SK-N-SH (cell line): ENCODE measurements at regions not wholly inside any gene's neighbourhood (a gene's known extent, or its start where the extent isn't known, plus 50 kb on each side); places are given as distances from the start of the nearest gene placed in this dataset.

ENCODE experiments used
- CTCF ChIA-PET: fragments of 300-600, 350-600 bp; formaldehyde crosslinking; extraction: SDS; loops from one replicate; lab custom pipeline; 2021; lab: Yijun Ruan, JAX
- POLR2A ChIA-PET: fragments of 350-600 bp; sonication (Branson Sonifier 250); formaldehyde crosslinking; extraction: SDS; loops from one replicate; lab custom pipeline; 2020; ENCODE audit warnings: antibody characterized with exemption, inconsistent platforms; lab: Yijun Ruan, JAX
- DNase-seq: peaks from one replicate; pipeline ENCODE4 v3.0.0; 2012
- H2AFZ ChIP-seq: fragments of 200-600 bp; sonication (generic); 2 replicates; pipeline ENCODE4 v1.8.1; 2016; ENCODE audit warnings: antibody characterized with exemption, mild to moderate bottlenecking, low read depth
- H3F3A ChIP-seq: fragments of 200-600 bp; sonication (generic); replicated peaks from 2 replicates; pipeline ENCODE3; 2016; ENCODE audit warnings: antibody characterized with exemption, mild to moderate bottlenecking; ENCODE audit not compliant: insufficient read depth
- H3K27ac ChIP-seq, 2 experiments: fragments of 200-500 bp in 1 of 2; fragments of 200-600 bp in 1 of 2; sonication (Bioruptor generic) in 1 of 2; sonication (generic), shearing (Covaris generic) in 1 of 2; 2 replicates each; pipeline versions ENCODE4 v1.5.1 to v1.6.1; 2014 to 2016; ENCODE audit warnings: low read depth in 2 of 2, inconsistent platforms in 1 of 2, low read length in 1 of 2, mild to moderate bottlenecking in 1 of 2, mixed read lengths in 1 of 2
- H3K27me3 ChIP-seq: fragments of 200-600 bp; sonication (generic), shearing (Covaris generic); 2 replicates; pipeline ENCODE4 v1.6.1; 2016; ENCODE audit warnings: mixed run types; ENCODE audit not compliant: insufficient read depth
- H3K36me3 ChIP-seq, 2 experiments: fragments of 200-500 bp in 1 of 2; fragments of 200-600 bp in 1 of 2; sonication (Bioruptor generic) in 1 of 2; sonication (generic) in 1 of 2; replicated peaks in 1 of 2; 2 replicates each; pipeline versions ENCODE3 to v1.5.1; 2014 to 2016; ENCODE audit warnings: low read length in 1 of 2, mild to moderate bottlenecking in 1 of 2; ENCODE audit not compliant: insufficient read depth in 2 of 2, control insufficient read depth in 1 of 2
- H3K4me1 ChIP-seq, 2 experiments: fragments of 200-500 bp in 1 of 2; fragments of 200-600 bp in 1 of 2; sonication (Bioruptor generic) in 1 of 2; sonication (generic), shearing (Covaris generic) in 1 of 2; 2 replicates each; pipeline versions ENCODE4 v1.5.1 to v1.6.1; 2014 to 2016; ENCODE audit warnings: low read depth in 1 of 2, low read length in 1 of 2, mixed run types in 1 of 2; ENCODE audit not compliant: insufficient read depth in 2 of 2, control insufficient read depth in 1 of 2
- H3K4me2 ChIP-seq: fragments of 200-600 bp; sonication (generic), shearing (Covaris generic); 2 replicates; pipeline ENCODE4 v1.6.1; 2017; ENCODE audit warnings: mixed run types
- H3K4me3 ChIP-seq, 2 experiments: fragments of 200-500 bp in 1 of 2; fragments of 200-600 bp in 1 of 2; sonication (Bioruptor generic) in 1 of 2; sonication (generic), shearing (Covaris generic) in 1 of 2; 2 replicates each; pipeline versions ENCODE4 v1.5.1 to v1.8.1; 2014 to 2016; ENCODE audit warnings: low read depth in 2 of 2, inconsistent platforms in 1 of 2, low read length in 1 of 2, mild to moderate bottlenecking in 1 of 2, mixed read lengths in 1 of 2, moderate library complexity in 1 of 2
- H3K79me2 ChIP-seq: fragments of 200-600 bp; sonication (generic); 2 replicates; pipeline ENCODE4 v1.8.1; 2017; ENCODE audit warnings: mild to moderate bottlenecking; ENCODE audit not compliant: insufficient read depth
- H3K9ac ChIP-seq: fragments of 200-600 bp; sonication (generic); 2 replicates; pipeline ENCODE4 v1.6.1; 2017; ENCODE audit warnings: mixed run types
- H3K9me2 ChIP-seq: fragments of 200-600 bp; sonication (generic); 2 replicates; pipeline ENCODE4 v1.6.1; 2017; ENCODE audit warnings: mixed run types
- H3K9me3 ChIP-seq: fragments of 200-600 bp; sonication (generic); 2 replicates; pipeline ENCODE4 v1.6.1; 2017; ENCODE audit warnings: mixed run types, mild to moderate bottlenecking, moderate library complexity
- H4K20me1 ChIP-seq: fragments of 200-600 bp; sonication (generic); 2 replicates; pipeline ENCODE4 v1.6.1; 2017; ENCODE audit warnings: mild to moderate bottlenecking, mixed run types; ENCODE audit not compliant: insufficient read depth
- CHD2 ChIP-seq: fragments of 150-350 bp; IDR thresholded peaks from 2 replicates; pipeline ENCODE4 v1.6.1; 2018; ENCODE audit warnings: low read length; ENCODE audit not compliant: partially characterized antibody
- ELF1 ChIP-seq: IDR thresholded peaks from 2 replicates; pipeline ENCODE4 v1.4.0; 2012
- GATA2 ChIP-seq: sonication (generic); formaldehyde crosslinking; IDR thresholded peaks from 2 replicates; pipeline ENCODE4 v1.5.0; 2020; ENCODE audit warnings: mild to moderate bottlenecking, missing genetic modification reagents
- JUND ChIP-seq: IDR thresholded peaks from 2 replicates; pipeline ENCODE4 v1.4.0; 2012
- MEF2A ChIP-seq: IDR thresholded peaks from 2 replicates; pipeline ENCODE4 v1.4.0; 2012; ENCODE audit warnings: low read depth, borderline replicate concordance
- MXI1 ChIP-seq: IDR thresholded peaks from 2 replicates; pipeline ENCODE4 v1.6.1; 2012; ENCODE audit warnings: mild to moderate bottlenecking, low read depth, low read length, improper control_type of control experiment
- NFIC ChIP-seq: IDR thresholded peaks from 2 replicates; pipeline ENCODE4 v1.4.0; 2012; ENCODE audit warnings: borderline replicate concordance
- POLR2AphosphoS5 ChIP-seq: IDR thresholded peaks from 2 replicates; pipeline ENCODE4 v1.6.1; 2012; ENCODE audit warnings: low read depth, low read length
- RAD21 ChIP-seq: IDR thresholded peaks from 2 replicates; pipeline ENCODE4 v1.6.1; 2012; ENCODE audit warnings: mild to moderate bottlenecking, low read length
- RXRA ChIP-seq: IDR thresholded peaks from 2 replicates; pipeline ENCODE4 v1.4.0; 2012; ENCODE audit warnings: low read depth, mild to moderate bottlenecking, borderline replicate concordance
- SIN3A ChIP-seq: IDR thresholded peaks from 2 replicates; pipeline ENCODE4 v1.6.1; 2012; ENCODE audit warnings: low read depth, mild to moderate bottlenecking, low read length, moderate library complexity, borderline replicate concordance
- SMC3 ChIP-seq: IDR thresholded peaks from 2 replicates; pipeline ENCODE4 v1.6.1; 2012; ENCODE audit warnings: low read depth, low read length, improper control_type of control experiment
- TCF12 ChIP-seq: IDR thresholded peaks from 2 replicates; pipeline ENCODE4 v1.4.0; 2012
- TEAD4 ChIP-seq: IDR thresholded peaks from 2 replicates; pipeline ENCODE4 v1.4.0; 2012; ENCODE audit warnings: mild to moderate bottlenecking, borderline replicate concordance; ENCODE audit not compliant: insufficient read depth
- YY1 ChIP-seq: IDR thresholded peaks from 2 replicates; pipeline ENCODE4 v1.4.0; 2012; ENCODE audit warnings: low read depth, mild to moderate bottlenecking
- WGBS: methylation state at CpG from one replicate; pipeline ENCODE4 v1.1.6; 2017; ENCODE audit warnings: low lambda C conversion rate; 5-methylcytosine and 5-hydroxymethylcytosine counted together
- TF ChIP-seq, protein P1 (sequence below): fragments of 150-350 bp; IDR thresholded peaks from 2 replicates; pipeline ENCODE4 v1.6.1; 2016; ENCODE audit warnings: mild to moderate bottlenecking, low read depth, low read length
- TF ChIP-seq, protein P2 (sequence below): fragments of 200-600 bp; sonication (generic); IDR thresholded peaks from 2 replicates; pipeline ENCODE4 v1.6.1; 2017; ENCODE audit warnings: antibody characterized with exemption, mild to moderate bottlenecking, moderate library complexity
- TF ChIP-seq, protein P3 (sequence below): IDR thresholded peaks from 2 replicates; pipeline ENCODE4 v1.6.1; 2012; ENCODE audit warnings: mild to moderate bottlenecking, low read depth, low read length, moderate library complexity
- TF ChIP-seq, protein P4 (sequence below): IDR thresholded peaks from 2 replicates; pipeline ENCODE4 v1.4.0; 2012; ENCODE audit warnings: low read depth, borderline replicate concordance

DNA sequence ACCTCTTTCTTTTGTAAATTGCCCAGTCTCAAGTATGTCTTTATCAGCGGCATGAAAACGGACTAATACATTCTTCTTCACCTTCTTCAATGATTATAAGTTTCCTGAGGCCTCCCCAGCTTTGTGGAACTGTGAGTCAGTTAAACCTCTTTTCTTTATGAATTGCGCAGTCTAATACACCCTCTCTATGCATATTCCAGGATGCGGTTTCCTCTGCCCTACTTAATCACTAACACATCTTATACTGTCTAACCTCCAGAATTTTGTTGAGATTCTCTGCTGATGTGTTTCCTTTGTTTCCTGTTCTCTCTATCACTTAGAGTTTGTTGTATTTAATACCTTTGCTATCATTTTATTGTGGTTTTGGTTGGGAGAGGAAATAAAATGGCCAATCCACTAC lies 145.4 kb downstream of the AEBP2 start (continued):
- TF ChIP-seq, protein P1, sequence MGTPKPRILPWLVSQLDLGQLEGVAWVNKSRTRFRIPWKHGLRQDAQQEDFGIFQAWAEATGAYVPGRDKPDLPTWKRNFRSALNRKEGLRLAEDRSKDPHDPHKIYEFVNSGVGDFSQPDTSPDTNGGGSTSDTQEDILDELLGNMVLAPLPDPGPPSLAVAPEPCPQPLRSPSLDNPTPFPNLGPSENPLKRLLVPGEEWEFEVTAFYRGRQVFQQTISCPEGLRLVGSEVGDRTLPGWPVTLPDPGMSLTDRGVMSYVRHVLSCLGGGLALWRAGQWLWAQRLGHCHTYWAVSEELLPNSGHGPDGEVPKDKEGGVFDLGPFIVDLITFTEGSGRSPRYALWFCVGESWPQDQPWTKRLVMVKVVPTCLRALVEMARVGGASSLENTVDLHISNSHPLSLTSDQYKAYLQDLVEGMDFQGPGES, result no peak
- TF ChIP-seq MXI1 (no peak), JUND (no peak), RXRA (no peak), TEAD4 (no peak), YY1 (no peak), ELF1 (no peak), GATA2 (CRISPR knock-in tag) (no peak), SIN3A (no peak)
- TF ChIP-seq, protein P2, sequence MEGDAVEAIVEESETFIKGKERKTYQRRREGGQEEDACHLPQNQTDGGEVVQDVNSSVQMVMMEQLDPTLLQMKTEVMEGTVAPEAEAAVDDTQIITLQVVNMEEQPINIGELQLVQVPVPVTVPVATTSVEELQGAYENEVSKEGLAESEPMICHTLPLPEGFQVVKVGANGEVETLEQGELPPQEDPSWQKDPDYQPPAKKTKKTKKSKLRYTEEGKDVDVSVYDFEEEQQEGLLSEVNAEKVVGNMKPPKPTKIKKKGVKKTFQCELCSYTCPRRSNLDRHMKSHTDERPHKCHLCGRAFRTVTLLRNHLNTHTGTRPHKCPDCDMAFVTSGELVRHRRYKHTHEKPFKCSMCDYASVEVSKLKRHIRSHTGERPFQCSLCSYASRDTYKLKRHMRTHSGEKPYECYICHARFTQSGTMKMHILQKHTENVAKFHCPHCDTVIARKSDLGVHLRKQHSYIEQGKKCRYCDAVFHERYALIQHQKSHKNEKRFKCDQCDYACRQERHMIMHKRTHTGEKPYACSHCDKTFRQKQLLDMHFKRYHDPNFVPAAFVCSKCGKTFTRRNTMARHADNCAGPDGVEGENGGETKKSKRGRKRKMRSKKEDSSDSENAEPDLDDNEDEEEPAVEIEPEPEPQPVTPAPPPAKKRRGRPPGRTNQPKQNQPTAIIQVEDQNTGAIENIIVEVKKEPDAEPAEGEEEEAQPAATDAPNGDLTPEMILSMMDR, result no peak
- TF ChIP-seq, all 33 proteins: peak for 0

DNA sequence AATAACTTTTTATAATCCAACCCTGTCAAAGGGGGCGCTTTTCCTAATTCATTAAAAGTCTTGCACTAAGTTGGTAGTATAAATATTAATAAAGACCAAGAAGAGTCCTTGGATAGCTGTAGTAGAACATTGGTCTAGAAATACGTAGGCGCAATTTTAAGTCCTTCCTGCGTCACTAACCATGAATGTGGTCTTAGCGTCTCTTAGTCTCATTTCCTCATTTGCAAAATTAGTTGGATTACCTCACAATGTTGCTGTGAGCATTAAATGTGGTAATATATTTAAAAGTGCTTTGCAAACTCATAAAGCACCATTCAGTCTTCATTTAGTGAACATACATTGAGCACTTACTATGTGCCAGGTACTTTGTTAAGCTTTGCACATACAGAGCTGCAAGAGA lies 149.7 kb downstream of the AEBP2 start:
- Histone ChIP-seq H3K9me3 (no peaks in the 10 kb centered on the region), H3K9me2 (no peaks in the 10 kb centered on the region), H3K27ac (no peak overlapping the region), H3K4me3 (no peak overlapping the region), H3K36me3 (no peaks in the 10 kb centered on the region), H3F3A (no peaks in the 10 kb centered on the region), H4K20me1 (no peaks in the 10 kb centered on the region), H3K4me2 (no peak overlapping the region), H3K79me2 (no peaks in the 10 kb centered on the region), H2AFZ (no peak overlapping the region), H3K4me1 (no peaks in the 10 kb centered on the region), H3K9ac (no peak overlapping the region), H3K27me3 (no peaks in the 10 kb centered on the region)
- ChIA-PET CTCF (interaction anchor here (0.5 to 1.5 kb wide), 2 partner anchors 10 to 146 kb away, joined by 3 read pairs; no protein-coding TSS in a partner anchor), POLR2A (no interaction called here)
- DNase-seq, result no peak
- 93% methylated on average over 5 of the region's 5 CpGs for WGBS
- TF ChIP-seq ELF1 (no peak), POLR2AphosphoS5 (no peak), SMC3 (no peak), NFIC (no peak), TCF12 (no peak), CHD2 (no peak), MEF2A (no peak), JUND (no peak), RAD21 (no peak)
- TF ChIP-seq, protein P3, sequence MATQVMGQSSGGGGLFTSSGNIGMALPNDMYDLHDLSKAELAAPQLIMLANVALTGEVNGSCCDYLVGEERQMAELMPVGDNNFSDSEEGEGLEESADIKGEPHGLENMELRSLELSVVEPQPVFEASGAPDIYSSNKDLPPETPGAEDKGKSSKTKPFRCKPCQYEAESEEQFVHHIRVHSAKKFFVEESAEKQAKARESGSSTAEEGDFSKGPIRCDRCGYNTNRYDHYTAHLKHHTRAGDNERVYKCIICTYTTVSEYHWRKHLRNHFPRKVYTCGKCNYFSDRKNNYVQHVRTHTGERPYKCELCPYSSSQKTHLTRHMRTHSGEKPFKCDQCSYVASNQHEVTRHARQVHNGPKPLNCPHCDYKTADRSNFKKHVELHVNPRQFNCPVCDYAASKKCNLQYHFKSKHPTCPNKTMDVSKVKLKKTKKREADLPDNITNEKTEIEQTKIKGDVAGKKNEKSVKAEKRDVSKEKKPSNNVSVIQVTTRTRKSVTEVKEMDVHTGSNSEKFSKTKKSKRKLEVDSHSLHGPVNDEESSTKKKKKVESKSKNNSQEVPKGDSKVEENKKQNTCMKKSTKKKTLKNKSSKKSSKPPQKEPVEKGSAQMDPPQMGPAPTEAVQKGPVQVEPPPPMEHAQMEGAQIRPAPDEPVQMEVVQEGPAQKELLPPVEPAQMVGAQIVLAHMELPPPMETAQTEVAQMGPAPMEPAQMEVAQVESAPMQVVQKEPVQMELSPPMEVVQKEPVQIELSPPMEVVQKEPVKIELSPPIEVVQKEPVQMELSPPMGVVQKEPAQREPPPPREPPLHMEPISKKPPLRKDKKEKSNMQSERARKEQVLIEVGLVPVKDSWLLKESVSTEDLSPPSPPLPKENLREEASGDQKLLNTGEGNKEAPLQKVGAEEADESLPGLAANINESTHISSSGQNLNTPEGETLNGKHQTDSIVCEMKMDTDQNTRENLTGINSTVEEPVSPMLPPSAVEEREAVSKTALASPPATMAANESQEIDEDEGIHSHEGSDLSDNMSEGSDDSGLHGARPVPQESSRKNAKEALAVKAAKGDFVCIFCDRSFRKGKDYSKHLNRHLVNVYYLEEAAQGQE, result no peak
- TF ChIP-seq, protein P4, sequence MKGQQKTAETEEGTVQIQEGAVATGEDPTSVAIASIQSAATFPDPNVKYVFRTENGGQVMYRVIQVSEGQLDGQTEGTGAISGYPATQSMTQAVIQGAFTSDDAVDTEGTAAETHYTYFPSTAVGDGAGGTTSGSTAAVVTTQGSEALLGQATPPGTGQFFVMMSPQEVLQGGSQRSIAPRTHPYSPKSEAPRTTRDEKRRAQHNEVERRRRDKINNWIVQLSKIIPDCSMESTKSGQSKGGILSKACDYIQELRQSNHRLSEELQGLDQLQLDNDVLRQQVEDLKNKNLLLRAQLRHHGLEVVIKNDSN, result no peak
- TF ChIP-seq, all 33 proteins: peak for 0
